NCI-H82 (cell line): ENCODE measurements at regions not wholly inside any gene's neighbourhood (a gene's known extent, or its start where the extent isn't known, plus 50 kb on each side); places are given as distances from the start of the nearest gene placed in this dataset.
"Not testable (repeated sequence)": the region's sequence is repeated elsewhere in the genome, so short reads cannot be mapped to it uniquely, and the experiment has no call there.

Experiments
- DNase-seq: peaks from one replicate; lab custom pipeline; 2025; lab: John Stamatoyannopoulos, UW

- no peak for DNase-seq
These were observed 208.7 kb downstream of the SOX2 start for GRCh38 chr3:181920409-181920808.

DNA sequence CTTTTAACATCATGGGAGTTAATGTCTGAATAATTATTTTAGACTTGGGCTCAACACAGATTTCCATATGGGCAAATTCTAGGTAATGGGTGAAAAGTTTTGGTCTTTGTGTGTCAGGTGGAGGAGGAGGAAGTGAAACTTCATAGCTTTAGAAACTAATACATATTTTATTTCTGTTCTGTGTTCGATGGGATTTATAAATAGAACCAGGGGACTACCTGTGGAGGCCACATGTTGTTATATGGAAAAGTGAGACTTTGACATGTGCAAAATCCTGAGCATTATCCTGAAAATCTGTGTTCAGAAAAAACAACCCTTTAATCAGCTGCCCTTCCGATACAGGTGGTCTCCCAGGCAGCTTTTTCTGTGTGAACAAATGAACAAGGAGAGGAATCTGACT lies 209.5 kb downstream of the SOX2 start:
- DNase-seq: no peak

DNA sequence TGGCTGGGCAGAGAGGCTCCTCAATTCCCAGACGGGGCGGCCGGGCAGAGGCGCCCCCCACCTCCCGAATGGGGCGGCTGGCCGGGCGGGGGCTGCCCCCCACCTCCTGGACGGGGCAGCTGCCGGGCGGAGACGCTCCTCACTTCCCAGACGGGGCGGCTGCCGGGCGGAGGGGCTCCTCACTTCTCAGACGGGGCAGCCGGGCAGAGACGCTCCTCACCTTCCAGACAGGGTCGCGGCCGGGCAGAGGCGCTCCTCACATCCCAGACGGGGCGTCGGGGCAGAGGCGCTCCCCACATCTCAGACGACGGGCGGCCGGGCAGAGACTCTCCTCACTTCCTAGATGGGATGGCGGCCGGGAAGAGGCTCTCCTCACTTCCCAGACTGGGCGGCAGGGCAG lies 214.1 kb downstream of the SOX2 start:
- not testable (repeated sequence) for DNase-seq

DNA sequence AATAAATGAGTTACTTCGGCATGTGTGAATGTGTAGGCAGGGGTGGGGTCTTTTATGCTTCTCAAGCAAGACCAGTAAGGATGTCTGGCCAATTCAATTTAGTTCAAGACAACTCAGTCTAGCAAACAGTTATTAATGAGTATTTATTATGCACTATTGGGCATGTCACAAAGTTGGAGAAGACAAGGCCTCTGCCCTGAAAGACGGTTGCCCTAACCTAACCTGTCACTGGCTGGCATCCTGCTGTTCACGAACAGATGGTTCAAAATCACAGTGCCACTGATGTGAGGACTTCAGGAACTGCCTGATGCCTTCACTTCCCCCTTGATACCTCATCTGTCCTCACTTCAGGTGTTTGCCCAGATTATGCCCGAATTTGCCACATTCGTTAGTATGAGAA lies 217.8 kb downstream of the SOX2 start:
- DNase-seq: no peak

- no peak for DNase-seq
These were observed 218.4 kb downstream of the SOX2 start for GRCh38 chr3:181930105-181930504.

DNA sequence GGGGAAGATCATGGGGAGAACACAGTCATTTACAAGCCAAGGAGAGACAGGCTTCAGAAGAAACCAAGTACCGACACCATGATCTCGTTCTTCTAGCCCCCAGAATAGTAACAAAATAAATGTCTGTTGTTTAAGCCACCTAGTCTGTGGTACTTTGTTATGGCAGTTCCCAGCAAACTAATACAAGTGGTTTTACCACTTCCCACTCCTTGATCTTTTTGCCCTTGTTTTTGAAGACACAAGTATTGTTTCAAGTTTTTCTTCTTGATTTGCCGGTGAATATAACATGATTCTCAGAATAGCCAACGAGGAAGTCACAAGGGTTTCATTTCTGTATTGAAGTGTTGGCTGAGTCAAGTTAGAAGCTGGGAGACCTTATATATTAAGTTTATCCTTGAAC lies 220.3 kb downstream of the SOX2 start:
- no peak for DNase-seq

DNA sequence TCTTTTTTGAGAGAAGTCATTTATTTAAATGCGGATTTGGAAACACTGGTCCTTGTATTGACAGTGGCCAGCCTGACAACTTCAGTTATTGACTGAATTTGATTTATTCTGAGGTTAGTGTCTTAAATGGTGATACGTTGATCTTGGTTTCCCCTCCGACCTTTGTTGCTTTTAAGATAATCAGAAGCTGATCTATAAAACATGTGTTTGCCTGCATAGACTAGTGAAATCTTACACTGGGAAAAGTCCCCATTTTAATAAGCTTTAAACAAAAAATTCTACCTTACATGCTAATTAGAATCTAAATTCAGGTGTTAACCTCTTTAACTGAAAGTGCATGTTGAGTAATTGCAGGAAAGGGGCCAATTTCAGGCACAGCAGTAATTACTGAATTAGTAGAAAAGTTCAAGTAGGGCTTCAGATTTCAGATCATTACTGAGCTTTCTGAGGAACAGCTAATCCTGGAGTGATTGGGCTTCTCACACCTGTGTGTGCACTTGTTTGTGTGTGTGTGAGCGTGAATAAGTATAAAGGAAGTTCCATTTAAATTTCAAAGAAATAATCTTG lies 221.4 kb downstream of the SOX2 start:
- DNase-seq: no peak

DNA sequence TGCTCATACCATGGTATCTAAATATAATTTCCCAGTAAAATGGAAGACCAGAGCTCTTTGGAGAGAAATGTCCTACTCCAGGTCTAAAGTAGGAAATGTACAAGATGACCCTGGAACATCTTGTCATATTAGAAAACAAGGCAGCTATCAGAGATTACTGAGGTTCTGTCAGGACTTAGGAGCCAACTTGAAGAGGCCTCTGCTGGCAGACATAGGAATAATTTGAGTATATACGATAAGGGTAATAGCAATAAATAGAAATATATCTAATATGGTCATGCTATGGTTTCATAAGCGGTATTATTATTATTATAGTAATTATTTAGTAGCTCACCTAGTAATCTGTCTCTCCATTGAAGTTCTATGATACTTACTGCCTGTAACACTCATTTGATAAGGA lies 224.2 kb downstream of the SOX2 start:
- no peak for DNase-seq

GRCh38 chr3:181936774-181937173 lies 225.0 kb downstream of the SOX2 start:
- no peak for DNase-seq

DNA sequence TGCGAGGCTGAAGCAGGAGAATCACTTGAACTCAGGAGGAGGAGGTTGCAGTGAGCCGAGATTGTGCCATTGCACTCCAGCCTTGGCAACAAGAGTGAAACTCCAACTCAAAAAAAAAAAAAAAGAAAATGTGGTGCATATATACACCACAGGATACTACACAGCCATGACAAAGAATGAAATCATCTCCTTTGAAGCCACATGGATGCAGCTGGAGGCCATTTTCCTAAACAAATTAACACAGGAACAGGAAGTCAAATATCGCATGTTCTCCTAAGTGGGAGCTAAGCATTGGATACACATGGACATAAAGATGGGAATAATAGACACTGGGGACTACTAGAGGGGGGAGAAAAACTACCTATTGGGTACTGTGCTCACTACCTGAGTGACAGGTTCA lies 226.9 kb downstream of the SOX2 start:
- DNase-seq: not testable (repeated sequence)

DNA sequence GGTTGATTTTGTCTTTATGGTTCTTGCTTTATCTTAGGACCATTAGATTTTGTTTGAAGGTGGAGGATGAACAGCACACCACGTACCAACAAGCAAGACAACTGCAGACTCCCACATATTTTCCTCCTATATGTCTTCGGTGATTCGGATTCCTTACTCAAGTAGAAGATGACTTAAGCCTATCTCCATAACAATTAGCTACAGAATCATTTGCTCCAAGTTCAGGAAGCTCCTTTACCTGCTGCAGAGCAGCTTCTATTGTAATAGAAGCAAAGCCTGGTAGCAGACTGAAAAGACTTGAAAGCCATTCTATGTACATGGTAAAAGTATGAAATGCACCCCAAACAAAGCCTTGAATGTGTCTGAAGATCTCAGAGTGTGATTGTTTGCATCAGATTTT lies 229.0 kb downstream of the SOX2 start:
- DNase-seq: no peak

- no peak for DNase-seq
These were observed 229.5 kb downstream of the SOX2 start for GRCh38 chr3:181941250-181941649.

GRCh38 chr3:181943285-181943684 lies 231.6 kb downstream of the SOX2 start:
- DNase-seq: no peak

- DNase-seq: no peak
These were observed 235.9 kb downstream of the SOX2 start for GRCh38 chr3:181947606-181948005.

DNA sequence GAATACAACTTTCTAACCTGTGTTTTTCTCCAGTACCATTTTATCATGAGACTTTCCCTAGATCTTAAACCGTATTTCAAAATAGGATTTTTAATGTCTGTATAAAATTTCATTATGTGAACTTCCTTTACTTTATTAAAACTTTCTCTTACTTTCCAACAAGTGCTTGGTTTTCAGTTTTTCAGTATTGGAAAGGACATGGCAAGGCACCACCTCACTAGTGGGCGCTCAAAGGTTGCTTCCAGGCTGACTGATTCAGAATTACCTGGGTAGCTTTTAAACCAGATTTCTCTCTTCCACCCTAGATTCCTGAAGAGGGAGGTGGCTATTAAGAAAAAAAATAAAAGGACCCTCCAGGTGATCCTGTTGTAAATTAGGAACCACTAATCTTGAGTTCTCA lies 236.6 kb downstream of the SOX2 start:
- DNase-seq: no peak

DNA sequence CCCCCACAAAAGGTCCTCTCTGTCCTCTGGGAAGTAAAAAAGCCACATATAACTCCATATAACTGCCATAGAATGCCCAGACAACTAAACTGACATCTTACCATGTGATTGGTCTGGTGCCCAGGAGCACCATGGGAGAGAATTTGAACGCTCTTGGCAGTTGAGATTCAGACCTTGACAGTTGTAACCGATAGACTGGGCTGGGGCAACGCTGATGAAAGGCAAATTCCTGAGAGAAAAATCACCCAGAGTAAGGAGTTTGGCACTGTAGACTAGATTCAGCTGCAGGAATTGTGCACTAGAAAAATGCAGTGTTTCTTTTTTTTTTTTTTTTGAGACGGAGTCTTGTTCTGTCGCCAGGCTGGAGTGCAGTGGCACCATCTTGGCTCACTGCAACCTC lies 240.5 kb downstream of the SOX2 start:
- DNase-seq: no peak

DNA sequence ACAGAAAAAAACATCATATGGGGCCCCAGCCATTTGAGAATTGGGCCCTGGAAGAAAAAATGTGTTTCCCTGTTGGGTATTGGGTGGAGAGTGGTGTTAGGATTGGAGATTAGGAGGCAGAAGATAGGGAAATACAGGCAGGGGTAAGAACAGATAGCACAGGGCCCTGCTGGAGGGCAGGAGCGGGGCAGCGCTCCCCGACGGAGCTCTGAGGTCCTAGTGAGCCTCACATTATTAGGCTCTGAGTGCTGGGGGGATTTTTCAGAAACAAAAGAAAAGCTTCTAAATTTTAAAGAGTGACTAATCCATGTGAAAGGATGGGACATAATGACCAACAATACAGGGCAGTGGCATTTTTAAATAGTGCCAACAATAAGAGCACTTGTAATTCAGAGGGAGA lies 241.2 kb downstream of the SOX2 start:
- DNase-seq: no peak

GRCh38 chr3:181955566-181955965 lies 243.8 kb downstream of the SOX2 start:
- DNase-seq: no peak

GRCh38 chr3:181956122-181956521 lies 244.4 kb downstream of the SOX2 start:
- DNase-seq: no peak

DNA sequence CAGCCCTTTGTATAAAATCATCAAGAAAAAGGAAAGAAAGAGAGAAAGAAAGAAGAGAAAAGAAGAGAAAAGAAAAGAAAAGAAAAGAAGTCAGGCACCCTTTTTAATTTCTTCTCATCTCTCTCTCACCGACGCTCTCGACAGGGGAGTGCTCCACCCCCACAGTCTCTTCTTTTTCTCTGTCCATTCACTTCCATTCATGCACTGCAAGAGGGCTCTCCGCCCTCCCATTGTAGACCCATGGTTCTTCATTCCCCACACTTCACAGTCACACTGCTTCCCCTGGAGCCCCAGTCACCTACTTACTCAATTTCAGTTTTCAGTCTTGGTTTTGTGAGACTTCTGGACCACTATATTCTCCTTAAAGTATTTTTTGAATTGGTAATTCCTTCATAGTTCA lies 254.7 kb downstream of the SOX2 start:
- no peak for DNase-seq

- no peak for DNase-seq
These were observed 258.2 kb downstream of the SOX2 start for GRCh38 chr3:181969925-181970324.

GRCh38 chr3:181971424-181971823 lies 259.7 kb downstream of the SOX2 start:
- no peak for DNase-seq

GRCh38 chr3:181974198-181974597 lies 262.5 kb downstream of the SOX2 start:
- no peak for DNase-seq

- DNase-seq: no peak
These were observed 264.8 kb downstream of the SOX2 start for GRCh38 chr3:181976526-181976925.

DNA sequence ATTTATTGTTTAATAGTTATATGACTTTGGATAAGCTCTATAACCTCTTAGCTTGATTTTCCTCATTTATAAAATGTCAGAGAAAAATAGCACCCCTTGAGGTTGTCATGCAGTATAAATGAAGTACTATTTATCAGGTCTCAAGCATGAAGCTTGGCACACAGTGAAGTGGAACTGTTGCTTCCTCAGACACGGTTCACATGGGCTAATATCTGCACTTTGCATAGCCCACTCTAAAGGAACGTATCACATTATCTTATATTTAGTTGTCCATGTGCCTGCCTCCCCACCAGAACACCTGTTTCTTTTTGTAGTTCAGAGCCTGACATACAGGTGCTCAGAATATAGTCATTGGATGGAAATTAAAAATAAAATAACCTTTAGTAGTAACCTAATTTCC lies 273.7 kb downstream of the SOX2 start:
- no peak for DNase-seq
